GM19372 (cell line): ENCODE measurements at regions not wholly inside any gene's neighbourhood (a gene's known extent, or its start where the extent isn't known, plus 50 kb on each side); places are given as distances from the start of the nearest gene placed in this dataset.

Experiments
- ATAC-seq: cut with Tn5 transposase; IDR thresholded peaks from one replicate; pipeline ENCODE4 v1.9.1; 2021; ENCODE audit warnings: mild to moderate bottlenecking, low read depth, moderate library complexity; ENCODE audit not compliant: unreplicated experiment

DNA sequence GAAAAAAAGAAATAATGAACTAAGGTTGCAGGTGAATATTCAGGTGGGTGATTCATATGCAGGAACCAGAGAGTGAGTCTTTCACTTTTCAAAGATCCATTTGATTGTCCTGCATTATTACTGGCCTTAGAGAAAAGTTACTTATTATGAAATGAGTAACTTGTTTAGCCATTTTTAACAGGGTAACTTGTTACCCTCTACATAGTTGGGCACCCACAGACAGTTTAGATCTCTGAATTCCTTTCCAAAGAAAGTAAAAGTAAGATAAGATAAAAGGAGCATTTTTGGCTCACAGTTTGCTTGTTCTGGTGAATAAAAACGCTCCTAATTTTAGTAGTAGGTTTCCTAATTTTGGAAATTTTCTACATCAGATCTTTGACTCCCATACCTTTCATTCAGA is 54.1 kb upstream of the DAB2 start:
- ATAC-seq: no peak

DNA sequence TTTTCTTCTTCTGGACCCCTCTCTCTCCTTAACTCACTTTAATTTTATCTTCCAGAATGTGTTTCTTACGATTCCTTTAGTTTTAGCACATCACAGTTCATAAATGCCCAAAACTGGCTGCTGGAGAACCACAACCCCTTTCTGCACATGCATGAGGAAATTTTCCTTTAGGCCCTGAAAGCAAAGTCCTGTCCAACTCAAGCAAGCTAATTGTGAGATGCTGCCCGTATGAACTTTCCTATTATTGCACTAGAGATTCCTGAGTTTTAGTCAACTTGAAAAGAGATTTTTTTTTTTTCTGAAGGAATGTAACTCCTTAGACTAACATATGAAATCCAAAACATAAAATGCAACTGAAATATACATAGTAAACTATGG is 52.1 kb upstream of the DAB2 start:
- ATAC-seq: no peak

DNA sequence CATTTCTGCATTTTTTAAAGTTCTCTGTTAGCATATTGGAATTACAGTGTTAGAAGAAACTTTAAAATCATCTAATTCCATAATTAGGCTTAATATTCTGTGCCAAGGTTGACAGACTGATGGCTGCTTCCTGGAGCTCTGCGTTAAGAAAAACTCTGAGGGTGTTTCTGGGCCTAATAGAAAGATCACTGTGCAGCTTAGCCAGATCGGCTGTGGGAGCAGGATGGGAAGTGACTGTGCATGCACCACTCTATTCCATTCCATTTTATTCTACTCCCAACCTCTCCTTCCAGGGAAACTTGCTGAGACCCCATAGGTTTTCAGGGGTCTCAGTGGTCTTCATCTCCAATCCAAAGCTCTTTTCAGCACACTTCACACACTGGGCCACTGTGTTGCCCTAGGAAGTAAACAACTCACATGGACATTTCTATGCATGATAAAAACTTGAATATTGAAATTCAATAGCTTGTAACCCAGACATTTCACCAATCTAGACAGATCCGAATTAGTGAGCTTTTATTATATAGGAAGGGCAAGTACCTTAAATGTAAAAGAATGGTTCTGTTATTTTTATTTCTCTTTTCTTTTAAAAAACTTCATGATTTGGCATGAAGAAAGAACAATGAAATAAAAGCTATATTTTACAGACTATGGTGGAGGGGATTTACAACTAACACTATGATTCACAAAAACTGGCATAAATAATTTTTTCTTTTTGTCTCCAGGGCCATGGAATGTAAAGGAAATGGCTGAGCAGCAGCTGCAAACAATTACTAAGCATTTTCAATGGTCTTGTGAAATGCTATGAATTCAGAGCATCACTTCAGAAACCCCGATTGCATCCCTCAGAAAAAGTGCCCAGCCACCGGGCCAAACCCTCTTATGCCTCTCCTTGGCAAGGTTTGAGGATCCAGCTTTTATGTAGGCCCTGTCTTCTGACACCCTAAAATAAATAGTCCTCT is 51.4 kb upstream of the DAB2 start:
- ATAC-seq: no peak

DNA sequence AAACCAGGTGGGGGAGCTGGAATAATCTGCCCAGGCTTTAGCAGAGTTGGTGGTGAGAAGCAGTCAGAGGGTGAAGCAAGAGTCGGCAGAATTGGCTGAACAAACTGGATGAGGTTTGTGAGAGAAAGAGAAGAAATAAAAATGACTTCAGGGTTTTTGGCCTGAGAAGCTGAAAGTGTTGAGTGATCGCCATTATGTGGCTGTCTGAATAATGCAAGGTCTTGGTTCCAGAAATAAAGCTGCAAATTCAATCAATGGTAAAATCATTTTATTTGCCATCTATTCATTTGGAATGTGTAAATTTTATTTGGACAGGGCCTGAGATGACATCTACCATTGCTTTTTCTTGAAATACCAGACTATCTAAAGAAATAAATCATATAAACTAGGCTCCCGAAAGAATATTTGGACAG is 50.4 kb upstream of the DAB2 start:
- no peak for ATAC-seq
